Effector CD4-positive, alpha-beta T cell (primary cell): ENCODE measurements at regions not wholly inside any gene's neighbourhood (a gene's known extent, or its start where the extent isn't known, plus 50 kb on each side); places are given as distances from the start of the nearest gene placed in this dataset.
"Not testable (repeated sequence)": the region's sequence is repeated elsewhere in the genome, so short reads cannot be mapped to it uniquely, and the experiment has no call there.

Source experiments
- DNase-seq: peaks from one replicate; pipeline ENCODE4 v3.0.0-alpha.2; 2020

GRCh38 chr1:121006826-121007225 is 117.3 kb downstream of the PPIAL4A start:
- not testable (repeated sequence) for DNase-seq

- DNase-seq, result not testable (repeated sequence)
These were observed 118.2 kb downstream of the PPIAL4A start for GRCh38 chr1:121007755-121008154.

GRCh38 chr1:121008512-121009215 is 119.1 kb downstream of the PPIAL4A start:
- not testable (repeated sequence) for DNase-seq

GRCh38 chr1:121009216-121010057 is 119.9 kb downstream of the PPIAL4A start:
- not testable (repeated sequence) for DNase-seq

GRCh38 chr1:121010141-121010540 is 120.6 kb downstream of the PPIAL4A start:
- not testable (repeated sequence) for DNase-seq

GRCh38 chr1:121013181-121013580 is 123.6 kb downstream of the PPIAL4A start:
- not testable (repeated sequence) for DNase-seq

- DNase-seq, result peak; percentile 2
These were observed 126.8 kb downstream of the PPIAL4A start for GRCh38 chr1:121016182-121017028.

GRCh38 chr1:121019715-121020349 is 130.3 kb downstream of the PPIAL4A start:
- DNase-seq, result not testable (repeated sequence)

- DNase-seq, result peak; percentile 6
These were observed 131.0 kb downstream of the PPIAL4A start for GRCh38 chr1:121020350-121021236.

- not testable (repeated sequence) for DNase-seq
These were observed 132.1 kb downstream of the PPIAL4A start for GRCh38 chr1:121021716-121022115.

GRCh38 chr1:121032878-121033494 is 143.4 kb downstream of the PPIAL4A start:
- DNase-seq, result not testable (repeated sequence)

GRCh38 chr1:121036792-121037191 is 147.2 kb downstream of the PPIAL4A start:
- DNase-seq, result not testable (repeated sequence)

GRCh38 chr1:121040974-121041373 is 143.2 kb downstream of the FAM72B start:
- not testable (repeated sequence) for DNase-seq

- not testable (repeated sequence) for DNase-seq
These were observed 142.6 kb downstream of the FAM72B start for GRCh38 chr1:121041497-121041896.

GRCh38 chr1:121042882-121043281 is 141.3 kb downstream of the FAM72B start:
- DNase-seq, result not testable (repeated sequence)

- DNase-seq, result not testable (repeated sequence)
These were observed 135.8 kb downstream of the FAM72B start for GRCh38 chr1:121048293-121048752.

- DNase-seq, result not testable (repeated sequence)
These were observed 135.2 kb downstream of the FAM72B start for GRCh38 chr1:121048769-121049443.

- DNase-seq, result not testable (repeated sequence)
These were observed 134.0 kb downstream of the FAM72B start for GRCh38 chr1:121050097-121050496.

GRCh38 chr1:121051161-121051790 is 132.9 kb downstream of the FAM72B start:
- not testable (repeated sequence) for DNase-seq
